A549 (cell line): ENCODE measurements at regions not wholly inside any gene's neighbourhood (a gene's known extent, or its start where the extent isn't known, plus 50 kb on each side); places are given as distances from the start of the nearest gene placed in this dataset.

Source experiments
- POLR2A ChIP-seq: IDR thresholded peaks from 2 replicates; pipeline ENCODE4 v1.6.1; 2012; ENCODE audit warnings: mild to moderate bottlenecking, low read length
- TF ChIP-seq, protein P1 (sequence below): fragments of >200 bp; sonication (Bioruptor Twin); formaldehyde crosslinking; IDR thresholded peaks from 3 replicates; pipeline ENCODE4 v1.5.1; 2016

DNA sequence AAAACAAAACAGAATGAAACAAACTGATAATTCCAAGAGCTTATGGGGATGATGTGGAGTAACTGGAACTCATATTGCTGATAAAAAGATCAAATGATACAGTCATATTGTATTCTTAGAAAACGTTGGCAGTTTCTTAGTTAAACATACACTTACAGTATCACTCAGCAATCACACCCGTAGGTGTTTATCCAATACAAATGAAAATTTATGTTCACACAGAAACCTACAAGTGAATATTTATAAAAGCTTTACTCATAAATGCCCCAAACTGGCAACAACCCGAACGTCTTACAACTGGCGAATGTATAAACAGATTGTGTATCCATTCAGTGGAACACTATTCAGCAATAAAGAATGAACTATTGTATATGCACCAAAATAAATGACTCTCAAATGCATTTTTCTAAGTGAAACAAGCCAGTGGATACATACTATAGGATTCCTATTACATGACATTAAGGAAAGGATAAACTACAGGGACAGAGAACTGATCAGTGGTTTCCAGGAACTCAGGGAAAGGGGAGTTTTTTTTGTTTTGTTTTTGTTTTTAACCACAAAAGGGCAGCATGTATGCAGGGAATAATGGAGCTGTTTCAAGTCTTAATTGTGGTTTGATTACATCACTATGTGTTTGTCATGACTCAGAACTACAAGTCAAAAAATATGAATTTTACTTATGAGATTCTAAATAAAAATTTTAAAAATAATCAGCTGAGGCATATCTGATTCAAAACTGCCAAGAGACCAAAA, 71.8 kb upstream of the NDUFB4 start:
- TF ChIP-seq POLR2A, result no peak
- TF ChIP-seq, protein P1, sequence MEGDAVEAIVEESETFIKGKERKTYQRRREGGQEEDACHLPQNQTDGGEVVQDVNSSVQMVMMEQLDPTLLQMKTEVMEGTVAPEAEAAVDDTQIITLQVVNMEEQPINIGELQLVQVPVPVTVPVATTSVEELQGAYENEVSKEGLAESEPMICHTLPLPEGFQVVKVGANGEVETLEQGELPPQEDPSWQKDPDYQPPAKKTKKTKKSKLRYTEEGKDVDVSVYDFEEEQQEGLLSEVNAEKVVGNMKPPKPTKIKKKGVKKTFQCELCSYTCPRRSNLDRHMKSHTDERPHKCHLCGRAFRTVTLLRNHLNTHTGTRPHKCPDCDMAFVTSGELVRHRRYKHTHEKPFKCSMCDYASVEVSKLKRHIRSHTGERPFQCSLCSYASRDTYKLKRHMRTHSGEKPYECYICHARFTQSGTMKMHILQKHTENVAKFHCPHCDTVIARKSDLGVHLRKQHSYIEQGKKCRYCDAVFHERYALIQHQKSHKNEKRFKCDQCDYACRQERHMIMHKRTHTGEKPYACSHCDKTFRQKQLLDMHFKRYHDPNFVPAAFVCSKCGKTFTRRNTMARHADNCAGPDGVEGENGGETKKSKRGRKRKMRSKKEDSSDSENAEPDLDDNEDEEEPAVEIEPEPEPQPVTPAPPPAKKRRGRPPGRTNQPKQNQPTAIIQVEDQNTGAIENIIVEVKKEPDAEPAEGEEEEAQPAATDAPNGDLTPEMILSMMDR, result no peak
